Lung (tissue), 11 donors: ENCODE measurements at regions not wholly inside any gene's neighbourhood (a gene's known extent, or its start where the extent isn't known, plus 50 kb on each side); places are given as distances from the start of the nearest gene placed in this dataset.

ENCODE experiments used
- ATAC-seq: fragments of 200-7000 bp; cut with Tn5 transposase; one replicate; pipeline ENCODE4 v1.9.1; 2020; ENCODE audit warnings: moderate number of reproducible peaks; ENCODE audit not compliant: insufficient read depth, low FRiP score
- DNase-seq, 3 donors: peaks; one replicate each; pipeline ENCODE4 v3.0.0-alpha.2; 2013 to 2017
- H3K27ac ChIP-seq, 2 donors: one replicate each; pipeline ENCODE4 v1.5.1; 2013; ENCODE audit warnings: mild to moderate bottlenecking in 2 of 2, moderate library complexity in 2 of 2, control low read depth in 1 of 2, inconsistent platforms in 1 of 2, low read depth in 1 of 2, low read length in 1 of 2
- H3K27me3 ChIP-seq, 3 donors: one replicate each; pipeline ENCODE4 v1.5.1; 2013; ENCODE audit warnings: low read length in 2 of 3; ENCODE audit not compliant: control insufficient read depth in 3 of 3, insufficient read depth in 3 of 3
- H3K36me3 ChIP-seq, 4 donors: one replicate each; pipeline ENCODE4 v1.5.1; 2013; ENCODE audit warnings: low read length in 4 of 4, mild to moderate bottlenecking in 1 of 4, moderate library complexity in 1 of 4; ENCODE audit not compliant: control insufficient read depth in 4 of 4, insufficient read depth in 4 of 4
- H3K4me1 ChIP-seq, 5 donors: one replicate each; pipeline ENCODE4 v1.5.1; 2013; ENCODE audit warnings: low read length in 5 of 5, mild to moderate bottlenecking in 2 of 5, moderate library complexity in 1 of 5; ENCODE audit not compliant: control insufficient read depth in 5 of 5, insufficient read depth in 5 of 5
- H3K4me3 ChIP-seq: one replicate; pipeline ENCODE4 v1.5.1; 2013; ENCODE audit warnings: mild to moderate bottlenecking, control low read depth, moderate library complexity
- H3K9ac ChIP-seq, 2 donors: one replicate each; pipeline ENCODE4 v1.5.1; 2013; ENCODE audit warnings: low read length in 2 of 2, control low read depth in 1 of 2; ENCODE audit not compliant: insufficient read depth in 1 of 2
- H3K9me3 ChIP-seq, 4 donors: one replicate each; pipeline ENCODE4 v1.5.1; 2013; ENCODE audit warnings: low read length in 3 of 4, mild to moderate bottlenecking in 1 of 4, moderate library complexity in 1 of 4; ENCODE audit not compliant: control insufficient read depth in 4 of 4, insufficient read depth in 3 of 4
- CTCF ChIP-seq: IDR thresholded peaks from 2 replicates; pipeline ENCODE4 v1.5.1; 2012; ENCODE audit warnings: mild to moderate bottlenecking; ENCODE audit errors: control extremely low read depth, extremely low read depth
- WGBS, 2 donors: extraction: QIAGEN DNeasy Blood & Tissue Kit; methylation state at CpG; one replicate each; pipeline ENCODE4 v1.1.7; 2013; 5-methylcytosine and 5-hydroxymethylcytosine counted together
- donor health status: control.
- donor health status: control.
- donor health status: Bipolar disorder and iron deficiency.
- donor health status: healthy.
- donor health status: DM: yes; HTN: yes; CAD: no.

GRCh38 chr15:100727291-100727851 lies 125.0 kb downstream of the ASB7 start:
- Histone ChIP-seq H3K9me3 (no peaks in the 10 kb centered on the region), H3K27ac (no peak overlapping the region), H3K27me3 (no peaks in the 10 kb centered on the region), H3K4me3 (no peak overlapping the region), H3K4me1 (peaks cover 0 to 3% (median 0%) of the 10 kb centered on the region in 5 donors), H3K36me3 (no peaks in the 10 kb centered on the region), H3K9ac (no peak overlapping the region)
- ATAC-seq, result peak; percentile 32
- TF ChIP-seq CTCF, result no peak
- DNase-seq, result no peak
- 63 to 82% methylated on average over 21 of the region's 21 CpGs for WGBS, 2 donors

GRCh38 chr15:100728371-100729201 lies 126.2 kb downstream of the ASB7 start:
- no peak overlapping the region for H3K9ac ChIP-seq
- ATAC-seq, result no peak
- no peak for TF ChIP-seq CTCF
- no peak overlapping the region for H3K4me3 ChIP-seq
- 74 to 80% methylated on average over 17 of the region's 17 CpGs for WGBS, 2 donors
- no peaks in the 10 kb centered on the region for H3K9me3 ChIP-seq
- H3K36me3 ChIP-seq, result no peaks in the 10 kb centered on the region
- DNase-seq, result no peak
- H3K4me1 ChIP-seq, result peaks cover 0 to 9% (median 3%) of the 10 kb centered on the region in 5 donors
- no peak overlapping the region for H3K27ac ChIP-seq
- no peaks in the 10 kb centered on the region for H3K27me3 ChIP-seq

GRCh38 chr15:100729461-100729860 lies 127.1 kb downstream of the ASB7 start:
- WGBS, 2 donors, result 89 to 92% methylated on average over 6 of the region's 6 CpGs
- no peak for TF ChIP-seq CTCF
- ATAC-seq (no peak), DNase-seq (no peak)
- Histone ChIP-seq H3K27me3 (no peaks in the 10 kb centered on the region), H3K4me1 (peaks cover 0 to 9% (median 3%) of the 10 kb centered on the region in 5 donors), H3K9me3 (no peaks in the 10 kb centered on the region), H3K4me3 (no peak overlapping the region), H3K9ac (no peak overlapping the region), H3K36me3 (no peaks in the 10 kb centered on the region), H3K27ac (no peak overlapping the region)
